ENCODE measurements at regions not wholly inside any gene's neighbourhood (a gene's known extent, or its start where the extent isn't known, plus 50 kb on each side); places are given as distances from the start of the nearest gene placed in this dataset.

DNA sequence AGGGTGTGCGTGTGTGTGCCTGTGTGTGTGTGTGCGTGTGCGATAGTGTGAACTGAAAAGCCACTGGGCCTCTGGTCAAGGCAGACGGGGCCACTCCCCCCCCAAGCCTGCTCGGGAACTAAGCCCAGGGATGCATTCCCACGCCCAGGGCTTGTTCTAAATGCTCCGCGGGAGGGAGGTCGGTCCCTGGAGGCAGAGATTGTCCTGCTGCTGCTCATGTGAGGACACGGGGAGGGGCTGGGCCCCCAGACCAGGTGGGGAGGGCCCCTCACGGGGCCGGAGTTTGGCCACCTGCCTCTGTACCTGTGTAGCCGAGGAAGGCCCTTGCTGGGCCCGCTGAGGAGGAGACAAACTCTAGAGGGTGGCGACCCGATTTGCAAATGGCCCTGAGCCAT is 93.9 kb downstream of the PDGFA start:
- no peak overlapping the region for H3K27ac ChIP-seq
- WGBS, 2 donors = 27 to 36% methylated on average over 16 of the region's 16 CpGs
- intact Hi-C loops (cut with DNase I) = no loop called here

DNA sequence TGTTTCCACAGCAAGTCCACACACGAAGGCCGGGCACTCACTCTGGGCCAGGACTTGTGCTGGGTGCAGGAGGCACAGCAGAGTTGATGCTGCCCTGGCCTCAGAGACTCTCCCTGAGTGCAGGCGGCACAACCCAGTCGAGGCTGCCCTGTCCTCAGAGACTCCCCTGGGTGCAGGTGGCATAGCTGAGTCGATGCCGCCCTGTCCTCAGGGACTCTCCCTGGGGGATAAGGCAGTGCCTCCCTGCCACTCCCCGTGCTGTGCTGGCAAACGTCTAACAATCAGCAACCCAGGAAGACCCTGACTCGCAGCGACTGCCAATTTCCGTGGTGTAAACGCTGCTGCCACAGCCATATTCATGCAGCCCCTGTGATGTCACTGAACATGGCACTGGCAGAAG is 93.1 kb downstream of the PDGFA start:
- H3K4me3 ChIP-seq = no peak overlapping the region
- TF ChIP-seq, protein P1, sequence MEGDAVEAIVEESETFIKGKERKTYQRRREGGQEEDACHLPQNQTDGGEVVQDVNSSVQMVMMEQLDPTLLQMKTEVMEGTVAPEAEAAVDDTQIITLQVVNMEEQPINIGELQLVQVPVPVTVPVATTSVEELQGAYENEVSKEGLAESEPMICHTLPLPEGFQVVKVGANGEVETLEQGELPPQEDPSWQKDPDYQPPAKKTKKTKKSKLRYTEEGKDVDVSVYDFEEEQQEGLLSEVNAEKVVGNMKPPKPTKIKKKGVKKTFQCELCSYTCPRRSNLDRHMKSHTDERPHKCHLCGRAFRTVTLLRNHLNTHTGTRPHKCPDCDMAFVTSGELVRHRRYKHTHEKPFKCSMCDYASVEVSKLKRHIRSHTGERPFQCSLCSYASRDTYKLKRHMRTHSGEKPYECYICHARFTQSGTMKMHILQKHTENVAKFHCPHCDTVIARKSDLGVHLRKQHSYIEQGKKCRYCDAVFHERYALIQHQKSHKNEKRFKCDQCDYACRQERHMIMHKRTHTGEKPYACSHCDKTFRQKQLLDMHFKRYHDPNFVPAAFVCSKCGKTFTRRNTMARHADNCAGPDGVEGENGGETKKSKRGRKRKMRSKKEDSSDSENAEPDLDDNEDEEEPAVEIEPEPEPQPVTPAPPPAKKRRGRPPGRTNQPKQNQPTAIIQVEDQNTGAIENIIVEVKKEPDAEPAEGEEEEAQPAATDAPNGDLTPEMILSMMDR (IDR thresholded peaks at IDR 0.05) = no peak
- WGBS, 2 donors = 91% methylated on average over 12 of the region's 12 CpGs
- ATAC-seq (no peak), DNase-seq (no peak)
- no peak overlapping the region for H3K27ac ChIP-seq
- no peaks in the 10 kb centered on the region for H3K9me3 ChIP-seq
- no peaks in the 10 kb centered on the region for H3K36me3 ChIP-seq
- H3K4me1 ChIP-seq = peaks cover 0 to 14% (median 8%) of the 10 kb centered on the region in 9 donors
- intact Hi-C loops (cut with DNase I) = no loop called here
- peaks cover 0 to 16% (median 0%) of the 10 kb centered on the region in 7 donors for H3K27me3 ChIP-seq

More for the DNA sequence above, 93.9 kb downstream of the PDGFA start:
- Histone ChIP-seq H3K27me3 (peaks cover 0 to 16% (median 0%) of the 10 kb centered on the region in 7 donors), H3K9me3 (no peaks in the 10 kb centered on the region), H3K4me3 (no peak overlapping the region), H3K4me1 (peaks cover 0 to 14% (median 8%) of the 10 kb centered on the region in 9 donors), H3K36me3 (no peaks in the 10 kb centered on the region)
- TF ChIP-seq, protein P1 (IDR thresholded peaks at IDR 0.05) = no peak
- ATAC-seq (peak in 7 of 8 donors; percentile 18 to 61 (median 50)), DNase-seq (no peak)

DNA sequence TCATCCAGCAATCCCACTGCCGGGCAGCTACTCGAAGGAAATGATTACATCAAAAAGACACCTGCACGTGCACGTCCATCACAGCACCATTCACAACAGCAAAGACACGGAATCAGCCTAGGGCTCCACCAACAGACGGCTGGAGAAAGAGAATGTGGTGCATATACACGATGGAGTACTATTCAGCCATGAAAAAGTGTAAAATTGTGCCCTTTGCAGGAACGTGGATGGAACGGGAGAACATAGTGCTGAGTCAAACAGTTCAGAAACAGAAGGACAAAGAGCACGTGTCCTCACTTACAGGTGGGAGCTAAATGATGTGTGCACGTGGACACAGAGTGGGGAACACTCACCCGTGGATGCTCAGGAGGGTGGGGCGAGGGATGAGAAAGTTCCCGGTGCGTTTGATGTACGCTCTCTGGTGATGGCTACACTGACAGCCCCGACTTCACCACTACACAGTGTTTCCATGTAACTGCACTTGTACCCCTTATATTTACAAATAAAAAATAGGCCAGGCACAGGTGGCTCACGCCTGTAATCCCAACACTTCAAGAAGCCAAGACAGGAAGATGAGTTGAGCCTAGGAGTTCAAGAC is 92.0 kb downstream of the PDGFA start:
- H3K27me3 ChIP-seq = peaks cover 0 to 14% (median 0%) of the 10 kb centered on the region in 7 donors
- H3K4me1 ChIP-seq = peaks cover 0 to 14% (median 8%) of the 10 kb centered on the region in 9 donors
- no peaks in the 10 kb centered on the region for H3K9me3 ChIP-seq
- WGBS, 2 donors = 94% methylated on average over 18 of the region's 18 CpGs
- intact Hi-C loops (cut with DNase I) = no loop called here
- no peak overlapping the region for H3K27ac ChIP-seq
- TF ChIP-seq, protein P1 (IDR thresholded peaks at IDR 0.05) = no peak
- ATAC-seq (no peak), DNase-seq (no peak)
- H3K36me3 ChIP-seq = no peaks in the 10 kb centered on the region
- H3K4me3 ChIP-seq = no peak overlapping the region

DNA sequence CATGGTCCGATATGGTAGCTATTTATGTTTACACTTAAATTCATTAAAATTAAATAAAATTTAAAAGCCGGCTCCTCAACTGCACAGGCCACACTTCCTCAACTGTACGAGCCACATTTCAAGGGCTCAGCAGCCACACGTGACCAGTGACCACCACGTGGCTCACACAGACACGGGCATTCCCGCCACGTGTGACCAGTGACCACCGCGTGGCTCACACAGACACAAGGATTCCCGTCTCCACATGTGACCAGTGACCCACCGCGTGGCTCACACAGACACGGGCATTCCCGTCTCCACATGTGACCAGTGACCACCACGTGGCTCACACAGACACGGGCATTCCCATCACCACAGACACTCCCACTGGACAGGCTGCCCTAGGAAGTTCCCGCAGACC is 91.3 kb downstream of the PDGFA start:
- DNase-seq = no peak
- TF ChIP-seq, protein P1 (IDR thresholded peaks at IDR 0.05) = no peak
- H3K4me1 ChIP-seq = peaks cover 0 to 14% (median 8%) of the 10 kb centered on the region in 9 donors
- no peak for ATAC-seq
- intact Hi-C loops (cut with DNase I) = no loop called here
- H3K9me3 ChIP-seq = no peaks in the 10 kb centered on the region
- WGBS, 2 donors = 96 to 98% methylated on average over 18 of the region's 18 CpGs
- H3K27me3 ChIP-seq = peaks cover 0 to 16% (median 3%) of the 10 kb centered on the region in 7 donors
- no peak overlapping the region for H3K27ac ChIP-seq
- H3K36me3 ChIP-seq = no peaks in the 10 kb centered on the region
- no peak overlapping the region for H3K4me3 ChIP-seq

All from heart right ventricle (tissue), 16 donors.